Gastroesophageal sphincter (tissue), 4 donors: ENCODE measurements at regions not wholly inside any gene's neighbourhood (a gene's known extent, or its start where the extent isn't known, plus 50 kb on each side); places are given as distances from the start of the nearest gene placed in this dataset.

Source experiments
- ATAC-seq: fragments of 150-250 bp; one replicate; pipeline ENCODE4 v1.9.1; 2016; ENCODE audit warnings: mild to moderate bottlenecking, moderate library complexity
- H3K27ac ChIP-seq, 4 donors: fragments of 200-600 bp; sonication (generic) in 3 of 4; 1 replicate in 3 of 4; 2 replicates in 1 of 4; pipeline ENCODE4 v1.5.1; 2016 to 2019
- H3K27me3 ChIP-seq: fragments of 200-600 bp; sonication (generic); one replicate; pipeline ENCODE4 v1.5.1; 2019
- H3K36me3 ChIP-seq, 2 donors: fragments of 200-600 bp; sonication (generic); one replicate each; pipeline ENCODE4 v1.5.1; 2019; ENCODE audit warnings: control low read depth in 1 of 2
- H3K4me1 ChIP-seq, 3 donors: fragments of 200-600 bp; sonication (generic); 1 replicate in 2 of 3; 2 replicates in 1 of 3; pipeline ENCODE4 v1.5.1; 2016 to 2019; ENCODE audit warnings: control low read depth in 2 of 3
- H3K4me3 ChIP-seq, 2 donors: fragments of 200-600 bp; sonication (generic); one replicate each; pipeline ENCODE4 v1.5.1; 2019; ENCODE audit warnings: mild to moderate bottlenecking in 1 of 2, moderate library complexity in 1 of 2
- H3K9me3 ChIP-seq, 3 donors: fragments of 200-600 bp; sonication (generic); one replicate each; pipeline ENCODE4 v1.5.1; 2017 to 2019; ENCODE audit warnings: control low read depth in 2 of 3
- CTCF ChIP-seq, 4 experiments: fragments of 200-600 bp in 2 of 4; fragments of 450-650 bp in 2 of 4; sonication (generic) in 1 of 4; IDR thresholded peaks; one replicate each; pipeline ENCODE4 v1.5.1; 2017 to 2019; ENCODE audit warnings: antibody characterized with exemption in 4 of 4, mild to moderate bottlenecking in 2 of 4, moderate library complexity in 2 of 4
- EP300 ChIP-seq: sonication (generic); formaldehyde crosslinking; IDR thresholded peaks from one replicate; pipeline ENCODE4 v1.6.1; 2017; ENCODE audit warnings: antibody characterized with exemption, mild to moderate bottlenecking
- POLR2A ChIP-seq, 2 donors: fragments of 450-650 bp; IDR thresholded peaks; one replicate each; pipeline ENCODE4 v1.6.1; 2017; ENCODE audit warnings: antibody characterized with exemption in 2 of 2, mild to moderate bottlenecking in 2 of 2, moderate library complexity in 1 of 2
- POLR2AphosphoS5 ChIP-seq: sonication (generic); formaldehyde crosslinking; IDR thresholded peaks from one replicate; pipeline ENCODE4 v1.6.1; 2017; ENCODE audit warnings: antibody characterized with exemption
- WGBS, 2 donors: methylation state at CpG; one replicate each; pipeline ENCODE4 v1.1.5; 2018; ENCODE audit warnings: low coverage in 1 of 2; 5-methylcytosine and 5-hydroxymethylcytosine counted together

DNA sequence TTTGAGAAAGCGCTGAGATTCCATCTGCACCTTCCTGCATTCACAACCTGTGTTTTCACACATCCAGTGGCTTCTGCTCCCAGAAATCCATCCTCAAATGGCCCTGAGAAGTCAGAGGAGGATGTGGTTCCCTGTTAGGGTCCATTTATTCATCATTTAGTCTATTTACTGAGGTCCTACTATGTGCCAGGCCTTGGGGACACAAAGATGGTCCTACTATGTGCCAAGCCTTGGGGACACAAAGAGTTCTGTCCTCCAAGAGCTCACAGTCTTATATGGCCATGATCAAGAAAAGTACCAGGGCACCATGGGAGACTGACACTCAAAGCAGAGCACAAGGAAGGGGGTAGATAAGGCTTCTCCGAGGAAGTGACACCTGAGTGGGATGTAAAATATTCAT, 147.1 kb upstream of the ATP1B1 start:
- Histone ChIP-seq H3K27me3 (no peaks in the 10 kb centered on the region), H3K36me3 (no peaks in the 10 kb centered on the region), H3K4me3 (no peak overlapping the region), H3K27ac (no peak overlapping the region), H3K4me1 (no peaks in the 10 kb centered on the region), H3K9me3 (no peaks in the 10 kb centered on the region)
- WGBS, 2 donors = 73 to 89% methylated on average over 2 of the region's 2 CpGs
- TF ChIP-seq EP300 (no peak), CTCF (IDR thresholded peaks at IDR 0.05) (no peak), POLR2AphosphoS5 (no peak), POLR2A (IDR thresholded peaks at IDR 0.05) (no peak)
- no peak for ATAC-seq

DNA sequence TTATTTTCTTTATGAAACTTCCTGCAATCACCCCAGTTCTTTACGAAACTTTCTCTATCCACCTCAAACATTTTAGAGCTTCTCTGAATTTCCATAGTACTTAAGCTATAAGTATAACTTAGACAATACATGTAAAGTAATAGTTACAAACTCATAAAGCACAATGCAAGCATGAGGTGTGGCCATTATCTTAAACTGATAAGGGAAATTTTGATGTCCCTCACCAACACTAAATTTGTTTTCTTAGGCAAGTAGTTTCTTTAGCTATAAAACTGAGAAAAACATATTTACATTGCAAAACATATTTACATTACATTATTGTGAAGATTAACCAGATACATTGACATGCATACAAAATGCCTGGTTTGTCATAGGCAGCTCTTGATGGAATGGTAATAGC, 146.4 kb upstream of the ATP1B1 start:
- Histone ChIP-seq H3K9me3 (no peaks in the 10 kb centered on the region), H3K4me1 (no peaks in the 10 kb centered on the region), H3K27ac (no peak overlapping the region), H3K27me3 (no peaks in the 10 kb centered on the region), H3K4me3 (no peak overlapping the region), H3K36me3 (no peaks in the 10 kb centered on the region)
- WGBS, 2 donors = 91 to 100% methylated on average over 1 of the region's 1 CpG
- ATAC-seq = no peak
- no peak for TF ChIP-seq EP300
- TF ChIP-seq POLR2AphosphoS5 = no peak
- no peak for TF ChIP-seq CTCF (IDR thresholded peaks at IDR 0.05)
- TF ChIP-seq POLR2A (IDR thresholded peaks at IDR 0.05) = no peak

- Histone ChIP-seq H3K9me3 (no peaks in the 10 kb centered on the region), H3K4me1 (no peaks in the 10 kb centered on the region), H3K27ac (no peak overlapping the region), H3K36me3 (no peaks in the 10 kb centered on the region), H3K4me3 (no peak overlapping the region), H3K27me3 (no peaks in the 10 kb centered on the region)
- WGBS, 2 donors = 33% methylated on average over 1 of the region's 1 CpG; no CpG with 5 or more reads in 1 of the 2 donors
- TF ChIP-seq POLR2AphosphoS5 (no peak), CTCF (IDR thresholded peaks at IDR 0.05) (no peak), EP300 (no peak), POLR2A (IDR thresholded peaks at IDR 0.05) (no peak)
- ATAC-seq = no peak
Observed at GRCh38 chr1:168960595-168960994, 145.9 kb upstream of the ATP1B1 start.

GRCh38 chr1:168963601-168964000, 142.9 kb upstream of the ATP1B1 start:
- Histone ChIP-seq H3K36me3 (no peaks in the 10 kb centered on the region), H3K27me3 (no peaks in the 10 kb centered on the region), H3K4me1 (no peaks in the 10 kb centered on the region), H3K27ac (no peak overlapping the region), H3K4me3 (no peak overlapping the region), H3K9me3 (no peaks in the 10 kb centered on the region)
- no peak for TF ChIP-seq POLR2AphosphoS5
- no peak for TF ChIP-seq EP300
- no peak for TF ChIP-seq CTCF (IDR thresholded peaks at IDR 0.05)
- no peak for TF ChIP-seq POLR2A (IDR thresholded peaks at IDR 0.05)
- ATAC-seq = no peak
- 77 to 83% methylated on average over 2 of the region's 2 CpGs for WGBS, 2 donors

DNA sequence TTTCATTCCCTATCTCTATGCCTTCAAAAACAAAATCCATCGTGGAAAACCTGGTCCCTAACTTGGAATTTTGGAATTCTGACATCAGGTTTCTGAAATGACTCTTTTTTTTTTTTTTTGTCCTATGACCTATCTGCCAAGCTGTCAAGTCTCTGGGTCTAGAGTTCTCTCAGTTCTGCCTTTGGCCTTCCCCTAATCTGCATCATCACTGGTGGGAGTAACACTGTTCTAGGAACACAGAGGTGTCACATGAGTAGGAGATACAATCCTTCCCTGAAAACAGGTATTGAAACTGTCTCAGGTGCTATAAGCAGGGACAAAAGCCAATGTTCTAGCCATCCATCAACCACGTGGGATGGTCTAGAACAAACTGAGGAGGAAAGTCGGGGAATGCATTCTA, 142.0 kb upstream of the ATP1B1 start:
- WGBS, 2 donors = 57 to 100% methylated on average over 2 to 3 of the region's 3 CpGs
- ATAC-seq = no peak
- no peak for TF ChIP-seq EP300
- TF ChIP-seq CTCF (IDR thresholded peaks at IDR 0.05) = no peak
- no peak for TF ChIP-seq POLR2AphosphoS5
- TF ChIP-seq POLR2A (IDR thresholded peaks at IDR 0.05) = no peak
- Histone ChIP-seq H3K27ac (no peak overlapping the region), H3K4me3 (no peak overlapping the region), H3K4me1 (no peaks in the 10 kb centered on the region), H3K36me3 (no peaks in the 10 kb centered on the region), H3K27me3 (no peaks in the 10 kb centered on the region), H3K9me3 (no peaks in the 10 kb centered on the region)
